ENCODE measurements at regions not wholly inside any gene's neighbourhood (a gene's known extent, or its start where the extent isn't known, plus 50 kb on each side); places are given as distances from the start of the nearest gene placed in this dataset.

DNA sequence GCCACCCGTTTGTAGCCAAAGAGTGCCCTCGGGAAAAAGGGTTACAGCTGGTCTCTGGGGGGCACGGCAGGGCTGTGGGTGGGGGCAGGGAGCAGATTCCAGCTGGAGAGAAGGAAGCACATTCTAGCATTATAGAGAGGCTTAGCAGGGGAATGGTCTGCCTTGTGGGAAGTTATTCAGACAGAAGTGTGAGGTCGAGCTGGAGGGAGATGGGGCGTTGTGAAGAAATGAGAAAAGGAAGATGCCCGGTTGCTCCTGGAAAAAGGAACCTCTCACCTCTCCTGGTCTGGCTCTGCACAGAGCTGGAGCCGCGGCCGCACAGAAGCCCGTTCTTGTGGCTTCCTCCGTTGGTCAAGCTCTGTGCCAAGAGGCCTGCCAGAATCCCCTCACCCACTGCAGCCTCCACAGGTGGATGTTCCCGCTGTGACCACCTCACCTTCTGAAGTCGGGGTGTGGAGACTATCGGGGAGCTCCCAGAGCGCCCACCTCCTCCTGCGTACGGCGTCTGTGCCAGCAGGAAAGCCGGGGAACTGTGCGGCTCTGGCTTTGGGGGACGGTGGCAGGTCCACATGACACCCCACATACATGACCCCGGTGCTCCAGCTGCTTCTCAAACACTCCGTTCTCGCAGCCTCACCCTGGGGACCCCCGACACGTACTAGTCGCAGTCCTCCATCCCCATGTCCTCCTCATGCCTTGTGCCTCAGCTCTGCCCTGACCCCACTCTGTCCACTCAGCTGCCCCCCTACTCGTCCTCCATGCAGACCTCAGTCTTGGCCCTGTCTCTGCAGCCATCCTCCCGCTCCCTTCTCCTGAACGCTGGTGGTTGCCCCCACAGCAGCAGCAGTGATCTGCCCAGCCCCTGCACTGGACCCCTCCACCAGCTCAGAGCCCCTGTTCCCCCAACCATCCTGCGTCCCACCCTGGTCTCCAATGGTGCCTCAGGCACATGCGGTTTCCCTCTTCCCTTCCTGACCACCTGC, 52.2 kb upstream of the HGFAC start:
- TF ChIP-seq CTCF (IDR thresholded peaks at IDR 0.05) (no peak), ZFX (IDR thresholded peaks at IDR 0.05; ENCODE audit: borderline replicate concordance) (no peak)

All from 22Rv1 (cell line).